Dermis microvascular lymphatic vessel endothelial cell (primary cell): ENCODE measurements at regions not wholly inside any gene's neighbourhood (a gene's known extent, or its start where the extent isn't known, plus 50 kb on each side); places are given as distances from the start of the nearest gene placed in this dataset.

Source experiments
- DNase-seq, 2 donors: peaks; one replicate each; pipeline versions ENCODE4 v3.0.0 to v3.0.0-alpha.2; 2010; ENCODE audit warnings: low read depth in 2 of 2

GRCh38 chr12:85352016-85352415 is 72.0 kb downstream of the ALX1 start:
- DNase-seq, result no peak

- peak; percentile 47 to 69 for DNase-seq
Observed at GRCh38 chr12:85356596-85357385, 76.8 kb downstream of the ALX1 start.

- DNase-seq, result no peak
Observed at GRCh38 chr12:85357609-85358008, 77.6 kb downstream of the ALX1 start.

- DNase-seq, result no peak
Observed at GRCh38 chr12:85358715-85359114, 78.7 kb downstream of the ALX1 start.

- peak; percentile 55 to 85 for DNase-seq
Observed at GRCh38 chr12:85363382-85364190, 83.6 kb downstream of the ALX1 start.

GRCh38 chr12:85367936-85368335 is 87.9 kb downstream of the ALX1 start:
- DNase-seq, result no peak

- no peak for DNase-seq
Observed at GRCh38 chr12:85369365-85370154, 89.5 kb downstream of the ALX1 start.

GRCh38 chr12:85373045-85373444 is 93.0 kb downstream of the ALX1 start:
- no peak for DNase-seq

GRCh38 chr12:85374981-85375380 is 95.0 kb downstream of the ALX1 start:
- no peak for DNase-seq

GRCh38 chr12:85385406-85385805 is 105.4 kb downstream of the ALX1 start:
- peak; percentile 28 to 56 for DNase-seq

GRCh38 chr12:85390266-85390665 is 110.2 kb downstream of the ALX1 start:
- peak; percentile 40 to 69 for DNase-seq

GRCh38 chr12:85392508-85392907 is 112.5 kb downstream of the ALX1 start:
- no peak for DNase-seq

- DNase-seq, result no peak
Observed at GRCh38 chr12:85393606-85394005, 113.6 kb downstream of the ALX1 start.

GRCh38 chr12:85394065-85394464 is 114.0 kb downstream of the ALX1 start:
- DNase-seq, result no peak

GRCh38 chr12:85394809-85395208 is 114.8 kb downstream of the ALX1 start:
- DNase-seq, result no peak

- DNase-seq, result no peak
Observed at GRCh38 chr12:85405262-85405661, 125.2 kb downstream of the ALX1 start.

- DNase-seq, result no peak
Observed at GRCh38 chr12:85405781-85406522, 125.9 kb downstream of the ALX1 start.

GRCh38 chr12:85413266-85413665 is 133.2 kb downstream of the ALX1 start:
- no peak for DNase-seq

GRCh38 chr12:85422762-85423161 is 142.7 kb downstream of the ALX1 start:
- no peak for DNase-seq

- DNase-seq, result no peak
Observed at GRCh38 chr12:85423947-85424346, 143.9 kb downstream of the ALX1 start.
